ENCODE measurements at regions not wholly inside any gene's neighbourhood (a gene's known extent, or its start where the extent isn't known, plus 50 kb on each side); places are given as distances from the start of the nearest gene placed in this dataset.

DNA sequence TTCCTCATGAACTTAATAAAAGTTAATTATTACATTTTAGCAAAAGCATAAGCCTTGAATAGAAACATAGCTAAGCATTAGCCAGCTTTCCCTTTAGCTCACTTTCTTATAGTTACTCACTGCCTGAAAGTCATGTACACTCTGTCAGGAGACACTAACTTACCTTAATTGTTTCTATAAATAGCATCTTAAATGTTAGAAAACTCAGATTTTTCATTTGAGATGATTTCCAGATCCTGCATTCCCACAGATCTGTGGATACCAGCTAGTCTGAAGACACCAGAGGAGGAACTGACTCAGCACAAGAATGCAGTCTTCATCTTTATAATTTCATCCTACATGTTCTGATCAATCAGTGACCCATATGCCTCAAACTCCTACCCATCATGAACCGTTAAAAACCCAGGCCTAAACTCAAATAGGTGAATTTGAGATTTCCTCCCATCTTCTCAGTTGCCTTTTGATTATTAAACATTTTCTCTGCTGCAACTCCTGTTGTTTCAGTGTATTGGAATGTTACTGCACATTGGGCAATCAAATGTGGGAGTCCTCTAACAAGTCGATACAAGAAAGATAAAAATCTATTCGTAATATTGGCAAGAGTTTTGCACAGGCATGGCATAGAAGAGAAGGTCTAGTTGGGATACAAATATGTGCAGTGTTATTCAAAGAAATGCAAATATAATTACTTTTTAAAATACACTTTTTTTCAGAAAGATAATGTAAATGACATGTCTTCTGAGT is 857.4 kb upstream of the CDH2 start:
- no peak overlapping the region for H2AK5ac ChIP-seq (ENCODE audit: low read length)
- no peaks in the 10 kb centered on the region for H3K4me1 ChIP-seq (ENCODE audit: control insufficient read depth in 1 of 2, insufficient read depth in 2 of 2, low read length in 2 of 2)
- H4K8ac ChIP-seq (ENCODE audit: low read depth, low read length), result no peak overlapping the region
- WGBS (ENCODE audit: extremely low coverage, insufficient coverage, insufficient read length), result no CpG with 5 or more reads among the region's 3 CpGs
- peak overlapping the region; percentile 46 for H3K27ac ChIP-seq (ENCODE audit: low read depth, low read length)
- H4K91ac ChIP-seq (ENCODE audit: low read depth, low read length), result no peak overlapping the region
- H3K4me2 ChIP-seq (ENCODE audit: low read length), result no peak overlapping the region
- H3K79me2 ChIP-seq (ENCODE audit: control insufficient read depth, insufficient read depth, low read length, poor library complexity), result no peaks in the 10 kb centered on the region
- no peak overlapping the region for H2BK5ac ChIP-seq (ENCODE audit: low read depth, low read length, poor library complexity)
- H3K9me3 ChIP-seq (ENCODE audit: insufficient read depth, low read depth, low read length), result no peaks in the 10 kb centered on the region
- H2AFZ ChIP-seq (ENCODE audit: insufficient read depth, low read length, poor library complexity), result no peak overlapping the region
- H2BK120ac ChIP-seq (ENCODE audit: insufficient read depth, low read length, poor library complexity), result no peak overlapping the region
- H3K18ac ChIP-seq (ENCODE audit: low read length), result no peak overlapping the region
- H3K79me1 ChIP-seq (ENCODE audit: low read length), result peaks cover 2% of the 10 kb centered on the region
- H3K23ac ChIP-seq (ENCODE audit: low read length), result no peak overlapping the region
- H4K12ac ChIP-seq (ENCODE audit: low read depth, low read length), result no peak overlapping the region
- H3K27me3 ChIP-seq (ENCODE audit: insufficient read depth, low read length), result no peaks in the 10 kb centered on the region
- H2BK12ac ChIP-seq (ENCODE audit: low read length), result no peak overlapping the region
- no peak for DNase-seq
- no peak overlapping the region for H3K4ac ChIP-seq (ENCODE audit: low read depth, low read length)
- H3K14ac ChIP-seq (ENCODE audit: low read length), result no peak overlapping the region
- H3K4me3 ChIP-seq (ENCODE audit: low read depth, low read length), result no peak overlapping the region
- no peak overlapping the region for H3K9ac ChIP-seq (ENCODE audit: low read length)
- H3K36me3 ChIP-seq (ENCODE audit: control insufficient read depth in 1 of 2, insufficient read depth in 2 of 2, low read length in 2 of 2), result no peaks in the 10 kb centered on the region

DNA sequence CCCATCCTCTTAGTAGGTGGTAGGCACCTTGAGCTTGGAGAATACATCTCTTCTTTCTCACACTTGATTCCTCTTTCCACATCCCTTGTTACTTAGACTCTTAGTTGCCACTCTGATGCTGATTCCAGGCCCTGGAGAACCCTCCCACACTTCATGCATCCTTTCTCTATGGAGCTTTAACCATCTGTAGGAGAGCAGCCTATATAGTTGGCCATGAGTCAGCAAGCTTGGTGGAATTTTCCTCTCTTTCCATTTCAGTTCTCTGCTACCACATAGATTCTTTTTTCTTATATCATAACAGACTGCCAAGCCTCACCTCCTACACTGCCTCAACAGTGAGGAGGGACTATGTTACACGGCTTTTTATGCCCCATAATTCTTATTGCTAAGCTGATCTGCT is 851.6 kb upstream of the CDH2 start:
- H2AK5ac ChIP-seq (ENCODE audit: low read length), result no peak overlapping the region
- no peak overlapping the region for H3K4me3 ChIP-seq (ENCODE audit: low read depth, low read length)
- H3K79me2 ChIP-seq (ENCODE audit: control insufficient read depth, insufficient read depth, low read length, poor library complexity), result no peaks in the 10 kb centered on the region
- H4K8ac ChIP-seq (ENCODE audit: low read depth, low read length), result no peak overlapping the region
- no peak overlapping the region for H3K4ac ChIP-seq (ENCODE audit: low read depth, low read length)
- no peaks in the 10 kb centered on the region for H3K9me3 ChIP-seq (ENCODE audit: insufficient read depth, low read depth, low read length)
- H3K23ac ChIP-seq (ENCODE audit: low read length), result no peak overlapping the region
- H3K9ac ChIP-seq (ENCODE audit: low read length), result no peak overlapping the region
- DNase-seq, result no peak
- no peak overlapping the region for H3K14ac ChIP-seq (ENCODE audit: low read length)
- H3K27ac ChIP-seq (ENCODE audit: low read depth, low read length), result no peak overlapping the region
- H3K36me3 ChIP-seq (ENCODE audit: control insufficient read depth in 1 of 2, insufficient read depth in 2 of 2, low read length in 2 of 2), result no peaks in the 10 kb centered on the region
- H3K4me1 ChIP-seq (ENCODE audit: control insufficient read depth in 1 of 2, insufficient read depth in 2 of 2, low read length in 2 of 2), result no peaks in the 10 kb centered on the region
- H3K27me3 ChIP-seq (ENCODE audit: insufficient read depth, low read length), result no peaks in the 10 kb centered on the region
- H2BK5ac ChIP-seq (ENCODE audit: low read depth, low read length, poor library complexity), result no peak overlapping the region
- no peak overlapping the region for H2AFZ ChIP-seq (ENCODE audit: insufficient read depth, low read length, poor library complexity)
- no peak overlapping the region for H3K4me2 ChIP-seq (ENCODE audit: low read length)
- H4K12ac ChIP-seq (ENCODE audit: low read depth, low read length), result no peak overlapping the region
- H2BK120ac ChIP-seq (ENCODE audit: insufficient read depth, low read length, poor library complexity), result no peak overlapping the region
- H4K91ac ChIP-seq (ENCODE audit: low read depth, low read length), result no peak overlapping the region
- peaks cover 1% of the 10 kb centered on the region for H3K79me1 ChIP-seq (ENCODE audit: low read length)
- no CpG with 5 or more reads among the region's 1 CpG for WGBS (ENCODE audit: extremely low coverage, insufficient coverage, insufficient read length)
- H2BK12ac ChIP-seq (ENCODE audit: low read length), result no peak overlapping the region
- H3K18ac ChIP-seq (ENCODE audit: low read length), result no peak overlapping the region

DNA sequence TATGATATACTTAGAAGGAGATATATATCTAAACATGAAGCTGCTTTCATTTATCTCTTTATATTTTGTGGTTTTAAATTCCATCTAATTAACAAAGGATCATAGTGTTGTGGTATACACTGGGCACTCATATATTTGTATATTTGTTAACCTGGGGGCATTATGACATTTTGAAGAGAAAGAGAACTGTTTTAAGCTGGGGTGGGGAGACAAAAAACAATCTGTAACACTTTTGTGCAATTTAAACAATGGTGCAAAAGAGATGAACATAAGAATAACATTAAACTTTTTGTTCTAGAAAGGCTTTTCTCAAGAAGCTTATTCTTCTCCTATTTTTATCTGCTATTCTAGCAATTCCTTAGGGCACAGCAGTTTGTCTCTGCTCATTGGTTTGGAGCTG is 842.0 kb upstream of the CDH2 start:
- H4K91ac ChIP-seq (ENCODE audit: low read depth, low read length), result no peak overlapping the region

DNA sequence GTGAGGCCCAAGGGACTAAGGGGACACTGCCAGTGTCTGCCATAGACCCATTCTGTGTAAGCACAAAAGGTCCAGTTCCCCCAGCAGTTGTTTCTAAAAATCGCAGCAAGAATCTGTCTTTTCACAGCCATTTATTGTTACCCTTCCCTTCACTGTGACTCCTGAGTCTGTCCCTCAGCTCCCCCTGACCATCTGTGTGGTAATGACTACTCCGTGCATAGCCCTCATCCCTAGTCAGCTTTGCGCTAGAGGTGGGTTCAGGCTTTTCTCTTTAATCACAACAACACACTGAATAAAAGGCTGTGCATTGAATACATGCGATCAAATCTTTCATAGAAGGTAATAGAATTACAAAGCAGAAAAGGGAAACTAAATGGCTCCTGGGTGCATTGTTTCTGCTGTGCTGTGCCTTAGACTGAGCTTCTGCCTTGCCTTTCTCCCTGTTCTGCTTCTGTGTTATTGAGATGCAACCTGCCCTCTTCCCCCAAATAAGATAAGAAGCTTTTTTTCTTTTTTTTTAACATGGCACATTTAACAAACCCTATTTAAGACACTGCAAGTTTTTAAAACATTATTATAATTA is 836.0 kb upstream of the CDH2 start:
- Histone ChIP-seq H3K9me3 (ENCODE audit: insufficient read depth, low read depth, low read length) (no peaks in the 10 kb centered on the region), H3K4me1 (ENCODE audit: control insufficient read depth in 1 of 2, insufficient read depth in 2 of 2, low read length in 2 of 2) (no peaks in the 10 kb centered on the region), H3K27ac (ENCODE audit: low read depth, low read length) (no peak overlapping the region), H2AFZ (ENCODE audit: insufficient read depth, low read length, poor library complexity) (no peak overlapping the region), H4K12ac (ENCODE audit: low read depth, low read length) (no peak overlapping the region), H4K8ac (ENCODE audit: low read depth, low read length) (no peak overlapping the region), H3K27me3 (ENCODE audit: insufficient read depth, low read length) (no peaks in the 10 kb centered on the region), H3K36me3 (ENCODE audit: control insufficient read depth in 1 of 2, insufficient read depth in 2 of 2, low read length in 2 of 2) (no peaks in the 10 kb centered on the region), H3K4me2 (ENCODE audit: low read length) (no peak overlapping the region), H4K91ac (ENCODE audit: low read depth, low read length) (no peak overlapping the region), H3K23ac (ENCODE audit: low read length) (no peak overlapping the region), H3K9ac (ENCODE audit: low read length) (no peak overlapping the region), H3K4me3 (ENCODE audit: low read depth, low read length) (no peak overlapping the region), H3K14ac (ENCODE audit: low read length) (no peak overlapping the region), H2BK5ac (ENCODE audit: low read depth, low read length, poor library complexity) (no peak overlapping the region), H3K79me1 (ENCODE audit: low read length) (no peaks in the 10 kb centered on the region), H3K4ac (ENCODE audit: low read depth, low read length) (no peak overlapping the region), H2AK5ac (ENCODE audit: low read length) (no peak overlapping the region), H3K18ac (ENCODE audit: low read length) (no peak overlapping the region), H3K79me2 (ENCODE audit: control insufficient read depth, insufficient read depth, low read length, poor library complexity) (no peaks in the 10 kb centered on the region), H2BK120ac (ENCODE audit: insufficient read depth, low read length, poor library complexity) (no peak overlapping the region), H2BK12ac (ENCODE audit: low read length) (no peak overlapping the region)
- DNase-seq, result no peak
- no CpG with 5 or more reads among the region's 4 CpGs for WGBS (ENCODE audit: extremely low coverage, insufficient coverage, insufficient read length)

More for the DNA sequence above, 842.0 kb upstream of the CDH2 start:
- Histone ChIP-seq H3K9me3 (ENCODE audit: insufficient read depth, low read depth, low read length) (no peaks in the 10 kb centered on the region), H3K27ac (ENCODE audit: low read depth, low read length) (no peak overlapping the region), H3K79me1 (ENCODE audit: low read length) (no peaks in the 10 kb centered on the region), H3K4ac (ENCODE audit: low read depth, low read length) (no peak overlapping the region), H3K4me2 (ENCODE audit: low read length) (no peak overlapping the region), H3K18ac (ENCODE audit: low read length) (no peak overlapping the region), H3K4me3 (ENCODE audit: low read depth, low read length) (no peak overlapping the region), H3K36me3 (ENCODE audit: control insufficient read depth in 1 of 2, insufficient read depth in 2 of 2, low read length in 2 of 2) (no peaks in the 10 kb centered on the region), H3K4me1 (ENCODE audit: control insufficient read depth in 1 of 2, insufficient read depth in 2 of 2, low read length in 2 of 2) (no peaks in the 10 kb centered on the region), H2BK120ac (ENCODE audit: insufficient read depth, low read length, poor library complexity) (no peak overlapping the region), H4K12ac (ENCODE audit: low read depth, low read length) (no peak overlapping the region), H2BK12ac (ENCODE audit: low read length) (no peak overlapping the region), H3K23ac (ENCODE audit: low read length) (no peak overlapping the region), H3K9ac (ENCODE audit: low read length) (no peak overlapping the region), H3K14ac (ENCODE audit: low read length) (no peak overlapping the region), H2AFZ (ENCODE audit: insufficient read depth, low read length, poor library complexity) (no peak overlapping the region), H3K79me2 (ENCODE audit: control insufficient read depth, insufficient read depth, low read length, poor library complexity) (no peaks in the 10 kb centered on the region), H2BK5ac (ENCODE audit: low read depth, low read length, poor library complexity) (no peak overlapping the region), H4K8ac (ENCODE audit: low read depth, low read length) (no peak overlapping the region), H3K27me3 (ENCODE audit: insufficient read depth, low read length) (no peaks in the 10 kb centered on the region), H2AK5ac (ENCODE audit: low read length) (no peak overlapping the region)
- no peak for DNase-seq
